ENCODE measurements at regions not wholly inside any gene's neighbourhood (a gene's known extent, or its start where the extent isn't known, plus 50 kb on each side); places are given as distances from the start of the nearest gene placed in this dataset.

- H3K4me3 ChIP-seq (replicated peaks; ENCODE audit: low read depth, low read length): no peak overlapping the region
- no peak for TF ChIP-seq CTCF (IDR thresholded peaks at IDR 0.05; ENCODE audit: low read length, missing control alignments)
- DNase-seq (ENCODE audit: low read depth): no peak
Measured at GRCh38 chr14:82854901-82855300, 1321.2 kb upstream of the SEL1L start.

- DNase-seq (ENCODE audit: low read depth): peak; percentile 37
- H3K4me3 ChIP-seq (replicated peaks; ENCODE audit: low read depth, low read length): no peak overlapping the region
- TF ChIP-seq CTCF (IDR thresholded peaks at IDR 0.05; ENCODE audit: low read length, missing control alignments): peak; percentile 9
Measured at GRCh38 chr14:82855912-82856391, 1322.3 kb upstream of the SEL1L start.

- H3K4me3 ChIP-seq (replicated peaks; ENCODE audit: low read depth, low read length): no peak overlapping the region
- no peak for TF ChIP-seq CTCF (IDR thresholded peaks at IDR 0.05; ENCODE audit: low read length, missing control alignments)
- DNase-seq (ENCODE audit: low read depth): no peak
Measured at GRCh38 chr14:82861313-82861712, 1327.7 kb upstream of the SEL1L start.

- DNase-seq (ENCODE audit: low read depth): no peak
- no peak for TF ChIP-seq CTCF (IDR thresholded peaks at IDR 0.05; ENCODE audit: low read length, missing control alignments)
- H3K4me3 ChIP-seq (replicated peaks; ENCODE audit: low read depth, low read length): no peak overlapping the region
Measured at GRCh38 chr14:82872494-82872893, 1338.8 kb upstream of the SEL1L start.

GRCh38 chr14:82878951-82879350 is 1345.3 kb upstream of the SEL1L start:
- no peak for DNase-seq (ENCODE audit: low read depth)
- H3K4me3 ChIP-seq (replicated peaks; ENCODE audit: low read depth, low read length): no peak overlapping the region
- no peak for TF ChIP-seq CTCF (IDR thresholded peaks at IDR 0.05; ENCODE audit: low read length, missing control alignments)

- H3K4me3 ChIP-seq (replicated peaks; ENCODE audit: low read depth, low read length): no peak overlapping the region
- no peak for DNase-seq (ENCODE audit: low read depth)
- no peak for TF ChIP-seq CTCF (IDR thresholded peaks at IDR 0.05; ENCODE audit: low read length, missing control alignments)
Measured at GRCh38 chr14:82879949-82880535, 1346.4 kb upstream of the SEL1L start.

- H3K4me3 ChIP-seq (replicated peaks; ENCODE audit: low read depth, low read length): no peak overlapping the region
- DNase-seq (ENCODE audit: low read depth): no peak
- no peak for TF ChIP-seq CTCF (IDR thresholded peaks at IDR 0.05; ENCODE audit: low read length, missing control alignments)
Measured at GRCh38 chr14:82886670-82887069, 1353.0 kb upstream of the SEL1L start.

All from fibroblast of pulmonary artery (primary cell).